CD4-positive, alpha-beta T cell treated with Interleukin-12 subunit alpha and Interleukin-12 subunit beta, for 1 hour (primary cell): ENCODE measurements at regions not wholly inside any gene's neighbourhood (a gene's known extent, or its start where the extent isn't known, plus 50 kb on each side); places are given as distances from the start of the nearest gene placed in this dataset.

Source experiments
- DNase-seq: peaks from one replicate; pipeline ENCODE4 v3.0.0-alpha.2; 2020

- DNase-seq, result no peak
Measured at GRCh38 chr9:16161483-16161882, 608.6 kb downstream of the CCDC171 start.

- no peak for DNase-seq
Measured at GRCh38 chr9:16170119-16170518, 617.3 kb downstream of the CCDC171 start.

- no peak for DNase-seq
Measured at GRCh38 chr9:16171911-16172310, 619.1 kb downstream of the CCDC171 start.

- DNase-seq, result no peak
Measured at GRCh38 chr9:16172796-16173195, 620.0 kb downstream of the CCDC171 start.

- DNase-seq, result no peak
Measured at GRCh38 chr9:16174915-16175314, 622.1 kb downstream of the CCDC171 start.

GRCh38 chr9:16175461-16175860, 622.6 kb downstream of the CCDC171 start:
- DNase-seq, result no peak

GRCh38 chr9:16178294-16178693, 625.5 kb downstream of the CCDC171 start:
- DNase-seq, result no peak

GRCh38 chr9:16179566-16179965, 626.7 kb downstream of the CCDC171 start:
- peak; percentile 6 for DNase-seq

GRCh38 chr9:16180091-16180490, 627.2 kb downstream of the CCDC171 start:
- DNase-seq, result no peak

GRCh38 chr9:16180546-16180945, 627.7 kb downstream of the CCDC171 start:
- no peak for DNase-seq

GRCh38 chr9:16181539-16181938, 628.7 kb downstream of the CCDC171 start:
- no peak for DNase-seq

GRCh38 chr9:16182784-16183183, 629.9 kb downstream of the CCDC171 start:
- no peak for DNase-seq

GRCh38 chr9:16184964-16185646, 632.3 kb downstream of the CCDC171 start:
- no peak for DNase-seq

- no peak for DNase-seq
Measured at GRCh38 chr9:16191191-16191590, 638.3 kb downstream of the CCDC171 start.

GRCh38 chr9:16191691-16192402, 639.0 kb downstream of the CCDC171 start:
- DNase-seq, result peak; percentile 8

- DNase-seq, result no peak
Measured at GRCh38 chr9:16192403-16193017, 639.7 kb downstream of the CCDC171 start.

- no peak for DNase-seq
Measured at GRCh38 chr9:16193066-16193465, 640.2 kb downstream of the CCDC171 start.

GRCh38 chr9:16196206-16196605, 643.4 kb downstream of the CCDC171 start:
- DNase-seq, result no peak

GRCh38 chr9:16197578-16198370, 644.9 kb downstream of the CCDC171 start:
- DNase-seq, result no peak

GRCh38 chr9:16198996-16199395, 646.2 kb downstream of the CCDC171 start:
- DNase-seq, result no peak

- DNase-seq, result no peak
Measured at GRCh38 chr9:16202221-16202620, 649.4 kb downstream of the CCDC171 start.

- no peak for DNase-seq
Measured at GRCh38 chr9:16202914-16203728, 650.3 kb downstream of the CCDC171 start.
